C4-2B (cell line): ENCODE measurements at regions not wholly inside any gene's neighbourhood (a gene's known extent, or its start where the extent isn't known, plus 50 kb on each side); places are given as distances from the start of the nearest gene placed in this dataset.

Experiments used
- ZFX ChIP-seq: fragments of 450-650 bp; IDR thresholded peaks from 2 replicates; pipeline ENCODE4 v1.6.1; 2017
- TF ChIP-seq, protein P1 (sequence below): fragments of 450-650 bp; conservative IDR thresholded peaks from 2 replicates; pipeline ENCODE4 v1.5.1; 2017; ENCODE audit warnings: mild to moderate bottlenecking

DNA sequence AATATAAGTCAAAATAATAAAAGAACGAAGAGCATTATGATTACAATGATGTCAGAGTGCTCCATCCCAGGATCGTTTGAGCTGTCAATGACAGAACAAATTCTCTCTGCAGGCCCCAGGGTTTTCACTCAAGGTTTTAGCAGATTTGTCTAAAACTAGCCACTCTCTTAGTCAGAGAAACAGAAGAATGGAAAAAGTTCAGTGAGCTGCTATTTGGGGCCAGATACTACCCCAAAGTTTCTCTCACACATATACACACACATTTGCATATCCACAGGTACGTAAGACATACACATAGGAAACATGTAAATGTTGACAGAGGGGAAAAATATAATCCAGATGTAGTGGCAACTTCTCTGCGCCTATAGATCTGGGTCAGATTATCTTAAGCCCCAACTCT is 76.3 kb upstream of the SEMA6A start:
- TF ChIP-seq, protein P1, sequence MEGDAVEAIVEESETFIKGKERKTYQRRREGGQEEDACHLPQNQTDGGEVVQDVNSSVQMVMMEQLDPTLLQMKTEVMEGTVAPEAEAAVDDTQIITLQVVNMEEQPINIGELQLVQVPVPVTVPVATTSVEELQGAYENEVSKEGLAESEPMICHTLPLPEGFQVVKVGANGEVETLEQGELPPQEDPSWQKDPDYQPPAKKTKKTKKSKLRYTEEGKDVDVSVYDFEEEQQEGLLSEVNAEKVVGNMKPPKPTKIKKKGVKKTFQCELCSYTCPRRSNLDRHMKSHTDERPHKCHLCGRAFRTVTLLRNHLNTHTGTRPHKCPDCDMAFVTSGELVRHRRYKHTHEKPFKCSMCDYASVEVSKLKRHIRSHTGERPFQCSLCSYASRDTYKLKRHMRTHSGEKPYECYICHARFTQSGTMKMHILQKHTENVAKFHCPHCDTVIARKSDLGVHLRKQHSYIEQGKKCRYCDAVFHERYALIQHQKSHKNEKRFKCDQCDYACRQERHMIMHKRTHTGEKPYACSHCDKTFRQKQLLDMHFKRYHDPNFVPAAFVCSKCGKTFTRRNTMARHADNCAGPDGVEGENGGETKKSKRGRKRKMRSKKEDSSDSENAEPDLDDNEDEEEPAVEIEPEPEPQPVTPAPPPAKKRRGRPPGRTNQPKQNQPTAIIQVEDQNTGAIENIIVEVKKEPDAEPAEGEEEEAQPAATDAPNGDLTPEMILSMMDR, result no peak
- no peak for TF ChIP-seq ZFX
